Cardiac fibroblast (primary cell): ENCODE measurements at regions not wholly inside any gene's neighbourhood (a gene's known extent, or its start where the extent isn't known, plus 50 kb on each side); places are given as distances from the start of the nearest gene placed in this dataset.
"Not testable (repeated sequence)": the region's sequence is repeated elsewhere in the genome, so short reads cannot be mapped to it uniquely, and the experiment has no call there.

ENCODE experiments used
- DNase-seq, 2 donors: peaks; one replicate each; pipeline versions ENCODE4 v3.0.0 to v3.0.0-alpha.2; 2010; ENCODE audit warnings: low read depth in 2 of 2
- H3K4me3 ChIP-seq, 2 donors: replicated peaks in 1 of 2; 1 replicate in 1 of 2; 2 replicates in 1 of 2; pipeline ENCODE4 v1.5.1; 2011; ENCODE audit warnings: low read depth in 2 of 2, low read length in 2 of 2, mild to moderate bottlenecking in 2 of 2, moderate library complexity in 1 of 2
- CTCF ChIP-seq: IDR thresholded peaks from one replicate; pipeline ENCODE4 v1.5.1; 2011; ENCODE audit warnings: low read depth, mild to moderate bottlenecking, low read length, inconsistent platforms

- no peak overlapping the region for H3K4me3 ChIP-seq
- no peak for DNase-seq
- TF ChIP-seq CTCF, result no peak
These were observed 92.0 kb downstream of the TTLL2 start for GRCh38 chr6:167416676-167417430.

- DNase-seq, result no peak
- no peak overlapping the region for H3K4me3 ChIP-seq
- no peak for TF ChIP-seq CTCF
These were observed 95.3 kb downstream of the TTLL2 start for GRCh38 chr6:167420177-167420576.

GRCh38 chr6:167420858-167421766 lies 96.2 kb downstream of the TTLL2 start:
- no peak for TF ChIP-seq CTCF
- DNase-seq, result no peak
- H3K4me3 ChIP-seq, result no peak overlapping the region

- H3K4me3 ChIP-seq, DNase-seq: not testable (repeated sequence)
These were observed 97.1 kb downstream of the TTLL2 start for GRCh38 chr6:167421944-167422343.

- no peak for TF ChIP-seq CTCF
- no peak overlapping the region for H3K4me3 ChIP-seq
These were observed 98.0 kb downstream of the TTLL2 start for GRCh38 chr6:167422934-167423333.

GRCh38 chr6:167424060-167424673 lies 99.3 kb downstream of the TTLL2 start:
- no peak overlapping the region for H3K4me3 ChIP-seq
- DNase-seq, result no peak
- no peak for TF ChIP-seq CTCF

More at GRCh38 chr6:167422934-167423333, 98.0 kb downstream of the TTLL2 start:
- DNase-seq, result no peak

GRCh38 chr6:167424700-167425099 lies 99.8 kb downstream of the TTLL2 start:
- H3K4me3 ChIP-seq, result no peak overlapping the region
- TF ChIP-seq CTCF, result no peak
- no peak for DNase-seq
